DND-41 (cell line): ENCODE measurements at regions not wholly inside any gene's neighbourhood (a gene's known extent, or its start where the extent isn't known, plus 50 kb on each side); places are given as distances from the start of the nearest gene placed in this dataset.

Source experiments
- ATAC-seq: fragments of 200-7000 bp; cut with Tn5 transposase; 3 replicates; pipeline ENCODE4 v1.9.1; 2021; ENCODE audit warnings: low read depth; ENCODE audit not compliant: insufficient read depth
- DNase-seq: peaks from one replicate; pipeline ENCODE4 v3.0.0-alpha.2; 2020
- H2AFZ ChIP-seq: 2 replicates; pipeline ENCODE4 v1.6.0; 2012; ENCODE audit warnings: low read depth, low read length
- H3K27ac ChIP-seq: 2 replicates; pipeline ENCODE4 v1.5.1; 2012; ENCODE audit warnings: low read length, inconsistent platforms
- H3K27me3 ChIP-seq: fragments of 200-600 bp; sonication (generic); 2 replicates; pipeline ENCODE4 v1.6.0; 2012; ENCODE audit warnings: low read length, mild to moderate bottlenecking, inconsistent platforms; ENCODE audit not compliant: insufficient read depth, poor library complexity
- H3K36me3 ChIP-seq: 2 replicates; pipeline ENCODE4 v1.5.1; 2012; ENCODE audit warnings: low read length, inconsistent platforms; ENCODE audit not compliant: insufficient read depth
- H3K4me1 ChIP-seq: 2 replicates; pipeline ENCODE4 v1.5.1; 2012; ENCODE audit warnings: mild to moderate bottlenecking, low read length; ENCODE audit not compliant: insufficient read depth
- H3K4me2 ChIP-seq: 2 replicates; pipeline ENCODE4 v1.6.0; 2012; ENCODE audit warnings: mild to moderate bottlenecking, moderate library complexity, low read length, inconsistent platforms; ENCODE audit not compliant: insufficient read depth
- H3K4me3 ChIP-seq, 2 experiments: fragments of 200-600 bp in 1 of 2; shearing (Covaris generic) in 1 of 2; 2 replicates each; pipeline ENCODE4 v1.5.1; 2012 to 2016; ENCODE audit warnings: inconsistent platforms in 2 of 2, low read length in 2 of 2, mild to moderate bottlenecking in 2 of 2, low read depth in 1 of 2, moderate library complexity in 1 of 2
- H3K79me2 ChIP-seq: 2 replicates; pipeline ENCODE4 v1.6.0; 2012; ENCODE audit warnings: low read length, inconsistent platforms; ENCODE audit not compliant: insufficient read depth
- H3K9ac ChIP-seq: 2 replicates; pipeline ENCODE4 v1.6.0; 2012; ENCODE audit warnings: low read depth, mild to moderate bottlenecking, inconsistent platforms, low read length, moderate library complexity
- H3K9me3 ChIP-seq: 2 replicates; pipeline ENCODE4 v1.5.1; 2012; ENCODE audit warnings: low read length, moderate library complexity, mild to moderate bottlenecking, inconsistent platforms; ENCODE audit not compliant: insufficient read depth, severe bottlenecking
- H4K20me1 ChIP-seq: 2 replicates; pipeline ENCODE4 v1.6.0; 2012; ENCODE audit warnings: low read length; ENCODE audit not compliant: insufficient read depth
- CTCF ChIP-seq: IDR thresholded peaks from 2 replicates; pipeline ENCODE4 v1.5.1; 2012; ENCODE audit warnings: borderline replicate concordance, low read length, moderate library complexity, mild to moderate bottlenecking; ENCODE audit not compliant: poor library complexity, severe bottlenecking; ENCODE audit errors: extremely low read depth
- EZH2 ChIP-seq: IDR thresholded peaks from 3 replicates; pipeline ENCODE4 v1.6.1; 2012; ENCODE audit warnings: borderline replicate concordance, low read depth, mild to moderate bottlenecking, moderate library complexity, low read length, inconsistent platforms; ENCODE audit not compliant: severe bottlenecking

- no peaks in the 10 kb centered on the region for H4K20me1 ChIP-seq
- H3K27me3 ChIP-seq = peaks cover 8% of the 10 kb centered on the region
- no peak overlapping the region for H2AFZ ChIP-seq
- H3K4me1 ChIP-seq = no peaks in the 10 kb centered on the region
- H3K9me3 ChIP-seq = peaks cover 12% of the 10 kb centered on the region
- DNase-seq (no peak), ATAC-seq (no peak)
- no peak overlapping the region for H3K4me3 ChIP-seq
- no peak overlapping the region for H3K27ac ChIP-seq
- no peak for TF ChIP-seq EZH2
- H3K36me3 ChIP-seq = no peaks in the 10 kb centered on the region
- H3K9ac ChIP-seq = no peak overlapping the region
- no peak overlapping the region for H3K4me2 ChIP-seq
- no peaks in the 10 kb centered on the region for H3K79me2 ChIP-seq
Observed at GRCh38 chr20:1822564-1823449, 72.4 kb upstream of the SIRPA start.

- Histone ChIP-seq H3K4me3 (no peak overlapping the region), H3K9ac (no peak overlapping the region), H3K27me3 (peaks cover 27% of the 10 kb centered on the region), H3K9me3 (peaks cover 12% of the 10 kb centered on the region), H3K79me2 (no peaks in the 10 kb centered on the region), H3K4me2 (no peak overlapping the region), H4K20me1 (0 out of 2 replicates have a peak, but pooled peaks cover 2% of the 10 kb centered on the region), H2AFZ (no peak overlapping the region), H3K27ac (no peak overlapping the region), H3K4me1 (peaks cover 18% of the 10 kb centered on the region), H3K36me3 (no peaks in the 10 kb centered on the region)
- DNase-seq (no peak), ATAC-seq (no peak)
- TF ChIP-seq CTCF (no peak), EZH2 (no peak)
Observed at GRCh38 chr20:1820138-1821079, 74.8 kb upstream of the SIRPA start.

GRCh38 chr20:1819311-1820137 is 75.7 kb upstream of the SIRPA start:
- Histone ChIP-seq H3K4me3 (no peak overlapping the region), H4K20me1 (0 out of 2 replicates have a peak, but pooled peaks cover 4% of the 10 kb centered on the region), H3K9me3 (peaks cover 12% of the 10 kb centered on the region), H3K4me1 (peaks cover 18% of the 10 kb centered on the region), H3K27ac (no peak overlapping the region), H3K27me3 (peaks cover 28% of the 10 kb centered on the region), H2AFZ (no peak overlapping the region), H3K9ac (no peak overlapping the region), H3K4me2 (no peak overlapping the region), H3K79me2 (no peaks in the 10 kb centered on the region), H3K36me3 (no peaks in the 10 kb centered on the region)
- TF ChIP-seq CTCF = no peak
- TF ChIP-seq EZH2 = no peak
- ATAC-seq (no peak), DNase-seq (no peak)
